Neural cell (in vitro differentiated cells): ENCODE measurements at regions not wholly inside any gene's neighbourhood (a gene's known extent, or its start where the extent isn't known, plus 50 kb on each side); places are given as distances from the start of the nearest gene placed in this dataset.

Source experiments
- H2AFZ ChIP-seq: fragments of 200-600, 300-800 bp; sonication (generic), shearing (Covaris generic); 2 replicates; pipeline ENCODE4 v1.6.0; 2014; ENCODE audit warnings: low read depth, mild to moderate bottlenecking, antibody characterized with exemption, low read length, moderate library complexity
- H3F3A ChIP-seq: fragments of 200-600 bp; shearing (Covaris generic); 2 replicates; pipeline ENCODE4 v1.6.1; 2016; ENCODE audit warnings: mild to moderate bottlenecking, moderate library complexity, mixed read lengths, antibody characterized with exemption, low read length; ENCODE audit not compliant: insufficient read depth, poor library complexity, severe bottlenecking
- H3K27ac ChIP-seq: fragments of 200-600, 300-800 bp; sonication (generic), shearing (Covaris generic); 2 replicates; pipeline ENCODE4 v1.5.1; 2014; ENCODE audit warnings: mild to moderate bottlenecking, low read length, moderate library complexity
- H3K27me3 ChIP-seq: fragments of 300-800, 200-600 bp; sonication (generic), shearing (Covaris generic); 2 replicates; pipeline ENCODE4 v1.6.0; 2014; ENCODE audit warnings: mild to moderate bottlenecking, low read depth, low read length, moderate library complexity; ENCODE audit not compliant: insufficient read depth
- H3K36me3 ChIP-seq: fragments of 300-800, 200-600 bp; sonication (generic), shearing (Covaris generic); 2 replicates; pipeline ENCODE4 v1.5.1; 2014; ENCODE audit warnings: mild to moderate bottlenecking, antibody characterized with exemption, low read length, moderate library complexity; ENCODE audit not compliant: insufficient read depth
- H3K4me2 ChIP-seq: fragments of 300-800, 200-600 bp; sonication (generic), shearing (Covaris generic); 2 replicates; pipeline ENCODE4 v1.6.0; 2014; ENCODE audit warnings: mild to moderate bottlenecking, low read length
- H3K4me3 ChIP-seq: fragments of 300-800, 200-600 bp; sonication (generic), shearing (Covaris generic); 2 replicates; pipeline ENCODE4 v1.5.1; 2014; ENCODE audit warnings: mild to moderate bottlenecking, low read length, moderate library complexity
- H3K79me2 ChIP-seq: fragments of 200-600 bp; shearing (Covaris generic); replicated peaks from 2 replicates; pipeline ENCODE4 v1.6.0; 2014; ENCODE audit warnings: mild to moderate bottlenecking, low read length, moderate library complexity; ENCODE audit not compliant: insufficient read depth
- H3K9ac ChIP-seq: fragments of 300-800, 200-600 bp; sonication (generic), shearing (Covaris generic); 2 replicates; pipeline ENCODE4 v1.6.1; 2016; ENCODE audit warnings: mild to moderate bottlenecking, low read length, mixed read lengths
- H3K9me2 ChIP-seq: fragments of 200-600 bp; shearing (Covaris generic); 2 replicates; pipeline ENCODE4 v1.6.1; 2016; ENCODE audit warnings: mild to moderate bottlenecking, low read length, mixed read lengths; ENCODE audit not compliant: insufficient read depth
- H3K9me3 ChIP-seq: fragments of 200-600, 300-800 bp; sonication (generic), shearing (Covaris generic); 2 replicates; pipeline ENCODE4 v1.6.1; 2016; ENCODE audit warnings: mild to moderate bottlenecking, mixed run types, low read length, moderate library complexity, mixed read lengths
- H4K20me1 ChIP-seq: fragments of 200-600 bp; shearing (Covaris generic); 2 replicates; pipeline ENCODE4 v1.6.1; 2016; ENCODE audit warnings: mild to moderate bottlenecking, mixed run types; ENCODE audit not compliant: insufficient read depth
- EP300 ChIP-seq: fragments of 450-650 bp; conservative IDR thresholded peaks from 2 replicates; pipeline ENCODE4 v1.6.1; 2014; ENCODE audit warnings: antibody characterized with exemption, mild to moderate bottlenecking, moderate library complexity; ENCODE audit not compliant: poor library complexity, severe bottlenecking
- EZH2 ChIP-seq: fragments of 200-600, 300-800 bp; shearing (Covaris generic), sonication (generic); IDR thresholded peaks from 2 replicates; pipeline ENCODE4 v1.6.1; 2014; ENCODE audit warnings: antibody characterized with exemption, low read length, borderline replicate concordance, mild to moderate bottlenecking; ENCODE audit not compliant: insufficient read depth, poor library complexity, severe bottlenecking
- MXI1 ChIP-seq: fragments of 450-650 bp; conservative IDR thresholded peaks from 2 replicates; pipeline ENCODE4 v1.6.1; 2014; ENCODE audit warnings: antibody characterized with exemption, mild to moderate bottlenecking; ENCODE audit not compliant: poor library complexity, severe bottlenecking
- POLR2AphosphoS5 ChIP-seq: IDR thresholded peaks from 2 replicates; pipeline ENCODE4 v1.6.1; 2012
- RAD21 ChIP-seq: fragments of 450-650 bp; conservative IDR thresholded peaks from 2 replicates; pipeline ENCODE4 v1.6.1; 2014; ENCODE audit warnings: antibody characterized with exemption, mild to moderate bottlenecking, moderate library complexity
- SMC3 ChIP-seq: fragments of 450-650 bp; conservative IDR thresholded peaks from 2 replicates; pipeline ENCODE4 v1.6.1; 2014; ENCODE audit warnings: antibody characterized with exemption, mild to moderate bottlenecking, moderate library complexity; ENCODE audit not compliant: poor library complexity
- TAF1 ChIP-seq: IDR thresholded peaks from 2 replicates; pipeline ENCODE4 v1.6.1; 2012; ENCODE audit warnings: low read depth
- TF ChIP-seq, protein P1 (sequence below): IDR thresholded peaks from 2 replicates; pipeline ENCODE4 v1.6.1; 2012; ENCODE audit warnings: borderline replicate concordance
- TF ChIP-seq, protein P2 (sequence below): fragments of 450-650 bp; IDR thresholded peaks from 2 replicates; pipeline ENCODE4 v1.5.1; 2014; ENCODE audit warnings: antibody characterized with exemption, mild to moderate bottlenecking, moderate library complexity; ENCODE audit not compliant: poor library complexity, severe bottlenecking

DNA sequence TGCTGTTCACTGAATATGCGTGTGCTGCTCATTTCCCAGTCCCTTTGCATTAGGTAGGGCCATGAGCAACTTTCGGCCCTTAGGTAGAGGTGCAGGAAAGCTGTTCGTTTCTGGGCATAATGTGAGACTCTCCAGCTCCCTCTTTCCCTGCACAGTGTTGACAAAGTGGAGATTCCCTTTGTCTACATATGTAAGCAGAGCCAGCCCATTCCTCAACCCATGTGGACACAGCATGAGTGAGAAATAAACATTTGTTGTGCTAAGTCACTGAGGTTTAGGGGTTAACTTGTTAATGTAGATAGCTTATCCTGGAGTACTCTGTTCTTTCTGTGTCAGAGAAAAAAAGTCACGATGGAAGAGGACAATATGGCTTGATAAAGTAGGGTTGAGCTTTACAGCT, 343.8 kb downstream of the PSAT1 start:
- Histone ChIP-seq H3K9me3 (no peaks in the 10 kb centered on the region), H3F3A (no peaks in the 10 kb centered on the region), H3K27me3 (no peaks in the 10 kb centered on the region), H2AFZ (no peak overlapping the region), H3K4me3 (no peak overlapping the region), H3K9ac (no peak overlapping the region), H3K9me2 (no peaks in the 10 kb centered on the region), H3K4me2 (no peak overlapping the region), H3K27ac (no peak overlapping the region), H3K36me3 (no peaks in the 10 kb centered on the region), H4K20me1 (no peaks in the 10 kb centered on the region), H3K79me2 (no peaks in the 10 kb centered on the region)
- no peak for TF ChIP-seq EZH2
- no peak for TF ChIP-seq MXI1
- TF ChIP-seq TAF1, result no peak
- TF ChIP-seq RAD21, result no peak
- TF ChIP-seq EP300, result no peak
- TF ChIP-seq, protein P1, sequence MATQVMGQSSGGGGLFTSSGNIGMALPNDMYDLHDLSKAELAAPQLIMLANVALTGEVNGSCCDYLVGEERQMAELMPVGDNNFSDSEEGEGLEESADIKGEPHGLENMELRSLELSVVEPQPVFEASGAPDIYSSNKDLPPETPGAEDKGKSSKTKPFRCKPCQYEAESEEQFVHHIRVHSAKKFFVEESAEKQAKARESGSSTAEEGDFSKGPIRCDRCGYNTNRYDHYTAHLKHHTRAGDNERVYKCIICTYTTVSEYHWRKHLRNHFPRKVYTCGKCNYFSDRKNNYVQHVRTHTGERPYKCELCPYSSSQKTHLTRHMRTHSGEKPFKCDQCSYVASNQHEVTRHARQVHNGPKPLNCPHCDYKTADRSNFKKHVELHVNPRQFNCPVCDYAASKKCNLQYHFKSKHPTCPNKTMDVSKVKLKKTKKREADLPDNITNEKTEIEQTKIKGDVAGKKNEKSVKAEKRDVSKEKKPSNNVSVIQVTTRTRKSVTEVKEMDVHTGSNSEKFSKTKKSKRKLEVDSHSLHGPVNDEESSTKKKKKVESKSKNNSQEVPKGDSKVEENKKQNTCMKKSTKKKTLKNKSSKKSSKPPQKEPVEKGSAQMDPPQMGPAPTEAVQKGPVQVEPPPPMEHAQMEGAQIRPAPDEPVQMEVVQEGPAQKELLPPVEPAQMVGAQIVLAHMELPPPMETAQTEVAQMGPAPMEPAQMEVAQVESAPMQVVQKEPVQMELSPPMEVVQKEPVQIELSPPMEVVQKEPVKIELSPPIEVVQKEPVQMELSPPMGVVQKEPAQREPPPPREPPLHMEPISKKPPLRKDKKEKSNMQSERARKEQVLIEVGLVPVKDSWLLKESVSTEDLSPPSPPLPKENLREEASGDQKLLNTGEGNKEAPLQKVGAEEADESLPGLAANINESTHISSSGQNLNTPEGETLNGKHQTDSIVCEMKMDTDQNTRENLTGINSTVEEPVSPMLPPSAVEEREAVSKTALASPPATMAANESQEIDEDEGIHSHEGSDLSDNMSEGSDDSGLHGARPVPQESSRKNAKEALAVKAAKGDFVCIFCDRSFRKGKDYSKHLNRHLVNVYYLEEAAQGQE, result no peak
- TF ChIP-seq, protein P2, sequence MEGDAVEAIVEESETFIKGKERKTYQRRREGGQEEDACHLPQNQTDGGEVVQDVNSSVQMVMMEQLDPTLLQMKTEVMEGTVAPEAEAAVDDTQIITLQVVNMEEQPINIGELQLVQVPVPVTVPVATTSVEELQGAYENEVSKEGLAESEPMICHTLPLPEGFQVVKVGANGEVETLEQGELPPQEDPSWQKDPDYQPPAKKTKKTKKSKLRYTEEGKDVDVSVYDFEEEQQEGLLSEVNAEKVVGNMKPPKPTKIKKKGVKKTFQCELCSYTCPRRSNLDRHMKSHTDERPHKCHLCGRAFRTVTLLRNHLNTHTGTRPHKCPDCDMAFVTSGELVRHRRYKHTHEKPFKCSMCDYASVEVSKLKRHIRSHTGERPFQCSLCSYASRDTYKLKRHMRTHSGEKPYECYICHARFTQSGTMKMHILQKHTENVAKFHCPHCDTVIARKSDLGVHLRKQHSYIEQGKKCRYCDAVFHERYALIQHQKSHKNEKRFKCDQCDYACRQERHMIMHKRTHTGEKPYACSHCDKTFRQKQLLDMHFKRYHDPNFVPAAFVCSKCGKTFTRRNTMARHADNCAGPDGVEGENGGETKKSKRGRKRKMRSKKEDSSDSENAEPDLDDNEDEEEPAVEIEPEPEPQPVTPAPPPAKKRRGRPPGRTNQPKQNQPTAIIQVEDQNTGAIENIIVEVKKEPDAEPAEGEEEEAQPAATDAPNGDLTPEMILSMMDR, result no peak
- TF ChIP-seq SMC3, result no peak
- TF ChIP-seq POLR2AphosphoS5, result no peak

DNA sequence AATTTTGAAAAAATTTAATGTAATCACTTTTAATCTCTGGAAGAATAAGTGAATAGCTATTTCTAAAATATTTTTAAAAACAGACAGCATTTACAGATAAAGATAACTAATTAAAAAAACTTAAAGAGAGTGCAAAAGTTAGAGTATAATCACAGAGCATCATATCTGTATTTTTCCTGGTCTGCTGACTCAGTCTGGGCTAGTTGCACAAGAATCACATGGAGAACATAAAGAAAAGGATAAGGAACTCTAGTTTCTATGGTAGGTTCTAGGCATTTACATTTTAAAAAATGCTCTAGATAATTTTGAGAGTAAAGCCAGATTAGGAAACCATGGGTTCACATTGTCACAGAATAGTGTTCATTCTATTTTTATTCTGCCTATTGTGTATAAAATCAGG, 347.4 kb downstream of the PSAT1 start:
- no peak overlapping the region for H2AFZ ChIP-seq
- H3K27me3 ChIP-seq, result no peaks in the 10 kb centered on the region
- H3K9me2 ChIP-seq, result no peaks in the 10 kb centered on the region
- no peak overlapping the region for H3K4me3 ChIP-seq
- no peaks in the 10 kb centered on the region for H3F3A ChIP-seq
- H3K79me2 ChIP-seq, result no peaks in the 10 kb centered on the region
- TF ChIP-seq, protein P2, result no peak
- no peak for TF ChIP-seq TAF1
- TF ChIP-seq MXI1, result no peak
- TF ChIP-seq EZH2, result no peak
- TF ChIP-seq RAD21, result no peak
- TF ChIP-seq EP300, result no peak
- no peak for TF ChIP-seq POLR2AphosphoS5
- TF ChIP-seq, protein P1, result no peak
- no peak for TF ChIP-seq SMC3
- H3K27ac ChIP-seq, result no peak overlapping the region
- no peaks in the 10 kb centered on the region for H3K9me3 ChIP-seq
- H3K4me2 ChIP-seq, result no peak overlapping the region
- no peak overlapping the region for H3K9ac ChIP-seq
- no peaks in the 10 kb centered on the region for H4K20me1 ChIP-seq
- no peaks in the 10 kb centered on the region for H3K36me3 ChIP-seq
